ENCODE measurements at regions not wholly inside any gene's neighbourhood (a gene's known extent, or its start where the extent isn't known, plus 50 kb on each side); places are given as distances from the start of the nearest gene placed in this dataset.

GRCh38 chr2:89833116-89833779 lies 1141.8 kb downstream of the RPIA start:
- H3K79me1 ChIP-seq (ENCODE audit: low read depth in 1 of 2, low read length in 2 of 2) = no peaks in the 10 kb centered on the region
- H2AFZ ChIP-seq (replicated peaks; ENCODE audit: low read length, poor library complexity) = no peak overlapping the region
- no peak overlapping the region for H2BK120ac ChIP-seq (ENCODE audit: low read depth, low read length)
- peaks cover 39% of the 10 kb centered on the region for H3K9me3 ChIP-seq (ENCODE audit: control insufficient read depth, insufficient read depth, low read length)
- H3K4me1 ChIP-seq (ENCODE audit: control insufficient read depth, insufficient read depth, low read length) = no peaks in the 10 kb centered on the region
- BruUV-seq (replicated peaks) = no TSS peak
- no peak overlapping the region for H4K8ac ChIP-seq (ENCODE audit: low read depth in 2 of 2, low read length in 2 of 2)
- no peak overlapping the region for H4K5ac ChIP-seq (ENCODE audit: low read depth, low read length)
- H3K27me3 ChIP-seq (ENCODE audit: control insufficient read depth, insufficient read depth, low read length) = no peaks in the 10 kb centered on the region
- no peak overlapping the region for H3K56ac ChIP-seq (ENCODE audit: extremely low read depth, insufficient read depth, low read length)
- dilution Hi-C loops (cut with HindIII; ENCODE audit: low sequenced_read_pairs, unreplicated experiment) = no loop called here
- ChIA-PET CTCF (no interaction called here), POLR2A (ENCODE audit: unreplicated experiment) (no interaction called here)
- H2AK5ac ChIP-seq (ENCODE audit: low read depth, low read length) = no peak overlapping the region
- H3K4me2 ChIP-seq (ENCODE audit: low read depth, low read length) = no peak overlapping the region
- no peaks in the 10 kb centered on the region for H4K20me1 ChIP-seq (ENCODE audit: insufficient read depth, low read length)
- no peak overlapping the region for H2BK15ac ChIP-seq (ENCODE audit: low read depth, low read length)
- no peak overlapping the region for H2BK5ac ChIP-seq (ENCODE audit: low read depth, low read length, poor library complexity, severe bottlenecking)
- no peak overlapping the region for H2AK9ac ChIP-seq (replicated peaks; ENCODE audit: low read depth, low read length, poor library complexity)
- no peak overlapping the region for H2BK20ac ChIP-seq (ENCODE audit: low read depth, low read length)
- no peak for TF ChIP-seq USF2 (IDR thresholded peaks at IDR 0.05; ENCODE audit: low read depth, low read length)
- TF ChIP-seq MAZ (IDR thresholded peaks at IDR 0.05; ENCODE audit: borderline replicate concordance, low read depth, low read length) = no peak
- no peak for TF ChIP-seq RCOR1 (IDR thresholded peaks at IDR 0.05; ENCODE audit: insufficient replicate concordance, low read length)
- TF ChIP-seq MAFK (IDR thresholded peaks at IDR 0.05; ENCODE audit: low read depth, low read length) = no peak
- no peak for TF ChIP-seq RAD21 (IDR thresholded peaks at IDR 0.05; ENCODE audit: low read length)
- no peak for TF ChIP-seq CTCF (conservative IDR thresholded peaks at IDR 0.05; ENCODE audit: low read depth, low read length)
- TF ChIP-seq SMC3 (IDR thresholded peaks at IDR 0.05; ENCODE audit: low read depth, low read length) = no peak
- no peak for TF ChIP-seq FOS (IDR thresholded peaks at IDR 0.05; ENCODE audit: low read depth, low read length)
- TF ChIP-seq MXI1 (IDR thresholded peaks at IDR 0.05; ENCODE audit: borderline replicate concordance, low read depth, low read length) = no peak
- no peak for TF ChIP-seq NFE2L2 (IDR thresholded peaks at IDR 0.05; ENCODE audit: low read depth, low read length)
- no peak for TF ChIP-seq RFX5 (IDR thresholded peaks at IDR 0.05; ENCODE audit: low read depth, low read length)
- no peak for TF ChIP-seq ELK1 (IDR thresholded peaks at IDR 0.05; ENCODE audit: borderline replicate concordance, low read depth, low read length)
- no peak for TF ChIP-seq POLR2A (IDR thresholded peaks at IDR 0.05; ENCODE audit: low read depth, low read length)
- TF ChIP-seq CHD1 (IDR thresholded peaks at IDR 0.05; ENCODE audit: low read depth, low read length) = no peak
- TF ChIP-seq BHLHE40 (IDR thresholded peaks at IDR 0.05; ENCODE audit: low read depth, low read length) = no peak
- no peak for TF ChIP-seq CEBPB (IDR thresholded peaks at IDR 0.05; ENCODE audit: low read depth, low read length)
- H3K9me1 ChIP-seq (ENCODE audit: insufficient read depth, low read length) = no peaks in the 10 kb centered on the region
- ATAC-seq (ENCODE audit: low read depth) = peak; percentile 60
- intact Hi-C loops (cut with micrococcal nuclease) = no loop called here
- H3K18ac ChIP-seq (ENCODE audit: low read depth, low read length) = no peak overlapping the region
- in situ Hi-C loops (cut with MboI; ENCODE audit: low sequenced_read_pairs) = no loop called here
- peak; percentile 46 for DNase-seq
- H3K27ac ChIP-seq (ENCODE audit: insufficient read depth, low read length) = no peak overlapping the region
- 40 to 100% methylated on average over 2 to 12 of the region's 12 CpGs for WGBS, 2 experiments (ENCODE audit: extremely low coverage in 2 of 2, insufficient read length in 1 of 2)
- H3K36me3 ChIP-seq (ENCODE audit: control insufficient read depth, insufficient read depth, low read length) = no peaks in the 10 kb centered on the region
- no peak overlapping the region for H3K9ac ChIP-seq (ENCODE audit: low read depth, low read length)
- no peak overlapping the region for H3K4ac ChIP-seq (ENCODE audit: low read depth, low read length)
- H3K14ac ChIP-seq (replicated peaks; ENCODE audit: low read depth, low read length) = no peak overlapping the region
- H4K91ac ChIP-seq (ENCODE audit: insufficient read depth, low read depth, low read length) = no peak overlapping the region
- H3K23ac ChIP-seq (ENCODE audit: low read depth, low read length) = no peak overlapping the region
- no peak overlapping the region for H3K4me3 ChIP-seq (ENCODE audit: insufficient read depth, low read depth, low read length)
